ENCODE measurements at regions not wholly inside any gene's neighbourhood (a gene's known extent, or its start where the extent isn't known, plus 50 kb on each side); places are given as distances from the start of the nearest gene placed in this dataset.
"Not testable (repeated sequence)": the region's sequence is repeated elsewhere in the genome, so short reads cannot be mapped to it uniquely, and the experiment has no call there.

GRCh38 chr18:60200558-60200957 is 172.0 kb downstream of the MC4R start:
- no peak for DNase-seq

DNA sequence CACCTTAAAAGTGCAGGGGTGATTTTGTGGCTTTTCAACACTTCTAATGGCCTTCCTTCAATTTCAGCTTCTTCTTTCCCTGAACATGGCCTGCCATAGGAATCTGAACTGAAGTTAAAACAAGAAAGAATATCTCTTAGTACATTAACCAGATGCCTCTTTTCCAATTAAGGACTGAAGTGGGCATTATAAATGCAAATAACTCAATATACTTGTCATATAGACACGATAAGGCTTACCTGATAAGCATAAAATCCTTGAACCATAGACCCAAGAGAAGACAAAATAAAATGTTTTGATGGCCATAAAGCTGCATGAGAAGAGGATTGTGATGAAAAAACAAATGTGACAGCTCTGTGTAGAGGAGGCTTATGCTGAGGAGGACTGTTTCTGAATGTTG is 173.1 kb downstream of the MC4R start:
- DNase-seq, result no peak

DNA sequence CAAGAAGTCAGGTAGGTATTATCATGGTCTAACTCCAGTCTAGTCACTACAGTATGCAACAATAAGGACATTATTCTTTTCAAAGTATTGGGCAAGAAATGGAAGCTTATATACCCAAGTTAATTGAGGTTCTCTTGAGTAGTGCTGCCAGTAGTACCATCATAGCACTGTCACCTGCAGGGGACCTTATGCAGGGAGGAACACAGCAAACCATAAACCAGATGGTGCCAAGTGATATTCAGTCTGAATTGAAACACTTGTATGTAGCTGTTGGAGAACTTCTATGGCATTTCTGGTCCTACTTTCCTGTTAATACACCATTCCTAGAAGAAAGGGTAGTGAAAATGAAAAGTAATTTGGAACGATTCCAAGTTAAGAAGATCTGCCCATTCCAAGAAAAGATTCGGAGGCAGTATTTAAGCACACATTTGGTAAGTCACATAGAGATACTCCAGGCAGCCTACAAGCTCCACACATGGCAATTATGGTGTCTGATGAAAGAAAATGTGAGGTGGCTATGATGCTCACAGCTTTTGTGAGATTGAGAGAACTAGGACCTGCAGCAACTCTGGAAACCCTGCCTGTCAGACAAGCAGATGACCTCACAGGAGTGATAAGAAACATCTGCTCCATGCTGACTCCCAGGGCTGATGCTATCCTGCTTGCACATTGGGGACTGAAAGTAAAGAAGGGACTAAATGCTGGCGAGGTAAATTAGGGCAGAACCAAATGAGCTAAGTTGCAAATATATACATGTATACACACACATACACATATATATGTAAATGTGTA is 174.7 kb downstream of the MC4R start:
- no peak for DNase-seq

DNA sequence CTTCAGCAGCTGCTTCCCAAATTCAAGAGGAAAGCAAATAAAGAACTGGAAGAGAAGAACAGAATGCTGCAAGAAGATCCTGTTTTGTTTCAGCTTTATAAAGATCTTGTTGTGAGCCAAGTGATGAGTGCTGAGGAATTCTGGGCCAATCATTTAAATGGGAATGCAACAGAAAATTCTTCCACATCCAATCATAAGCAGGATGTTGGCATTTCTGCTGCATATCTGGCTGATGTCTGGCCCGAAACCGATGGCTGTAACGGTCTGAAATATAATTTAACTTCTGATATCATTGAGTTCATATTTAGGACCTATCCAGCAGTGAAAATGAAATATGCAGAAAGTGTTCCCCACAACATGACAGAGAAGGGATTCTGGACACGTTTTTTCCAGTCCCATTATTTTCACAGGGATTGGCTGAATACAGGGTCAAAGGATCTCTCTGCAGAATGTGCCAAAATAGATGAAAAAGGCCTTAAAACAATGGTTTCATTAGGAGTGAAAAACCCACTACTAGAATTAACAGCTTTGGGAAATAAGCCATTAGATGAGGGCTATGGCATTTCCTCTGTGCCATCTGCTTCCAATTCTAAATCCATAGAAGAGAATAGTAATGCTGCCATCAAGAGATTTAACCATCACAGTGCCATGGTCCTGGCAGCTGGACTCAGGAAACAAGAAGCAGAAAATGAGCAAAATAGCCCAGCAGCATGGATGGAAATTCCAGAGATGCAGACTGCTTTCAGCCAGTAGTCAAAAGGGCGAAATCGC is 175.6 kb downstream of the MC4R start:
- no peak for DNase-seq

GRCh38 chr18:60193780-60194179 is 178.8 kb downstream of the MC4R start:
- no peak for DNase-seq

DNA sequence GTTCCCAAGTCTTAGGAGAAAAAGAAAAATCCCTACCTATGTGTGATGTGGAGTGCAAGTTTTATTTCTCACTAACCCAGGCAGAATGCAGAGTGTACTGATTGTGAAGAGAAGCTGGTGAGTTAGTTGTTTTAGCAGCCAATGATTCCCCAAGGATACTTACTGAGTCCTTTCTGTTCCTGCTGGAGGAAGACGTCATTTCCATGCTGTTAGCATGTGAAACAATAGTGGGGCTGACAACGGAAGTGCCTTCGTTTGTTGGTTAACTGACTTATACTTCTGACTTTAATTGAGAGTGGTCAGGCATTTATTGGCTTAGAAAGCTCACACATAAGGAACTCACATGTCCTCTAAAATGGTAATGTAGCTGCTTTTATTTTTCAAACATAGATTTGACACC is 180.6 kb downstream of the MC4R start:
- no peak for DNase-seq

DNA sequence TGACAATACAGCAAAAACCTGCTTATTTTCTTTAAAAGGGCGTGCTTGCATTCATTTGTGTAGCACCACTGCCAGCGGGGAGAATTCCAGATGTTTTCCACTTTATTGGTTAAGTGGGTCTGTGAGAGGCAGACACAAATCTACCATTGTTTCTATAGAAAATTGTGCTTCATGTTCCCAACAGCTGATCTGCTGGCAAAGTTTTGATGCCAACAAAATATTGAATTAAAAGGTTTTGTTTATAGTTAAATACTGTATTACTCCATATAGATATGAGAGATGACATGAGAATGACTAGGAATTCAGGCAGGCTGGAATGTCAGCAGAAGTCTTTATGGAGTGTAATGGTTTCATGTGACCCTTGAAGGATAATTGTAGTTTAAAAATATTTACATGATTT is 182.7 kb downstream of the MC4R start:
- DNase-seq, result no peak

- no peak for DNase-seq
Observed at GRCh38 chr18:60188958-60189357, 183.6 kb downstream of the MC4R start.

DNA sequence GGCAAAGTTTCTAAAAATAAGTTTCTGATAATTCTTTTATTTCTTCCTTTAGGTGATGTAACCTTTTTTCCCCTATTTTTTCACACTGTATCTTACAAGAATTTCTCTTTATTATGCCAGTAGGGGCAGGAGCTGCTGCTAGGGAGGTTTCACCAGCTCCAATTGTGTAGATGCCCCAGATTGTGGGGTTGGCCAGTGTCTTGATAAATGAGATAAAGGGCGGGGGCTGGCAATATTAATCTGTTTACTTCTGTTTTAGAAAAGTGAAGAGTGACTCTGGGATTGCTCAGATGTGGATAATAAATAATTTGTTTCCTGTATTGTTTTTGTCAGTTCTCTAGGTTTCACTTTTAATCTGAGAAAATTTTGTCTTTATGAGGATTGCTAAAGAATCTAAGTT is 190.4 kb downstream of the MC4R start:
- DNase-seq, result no peak

DNA sequence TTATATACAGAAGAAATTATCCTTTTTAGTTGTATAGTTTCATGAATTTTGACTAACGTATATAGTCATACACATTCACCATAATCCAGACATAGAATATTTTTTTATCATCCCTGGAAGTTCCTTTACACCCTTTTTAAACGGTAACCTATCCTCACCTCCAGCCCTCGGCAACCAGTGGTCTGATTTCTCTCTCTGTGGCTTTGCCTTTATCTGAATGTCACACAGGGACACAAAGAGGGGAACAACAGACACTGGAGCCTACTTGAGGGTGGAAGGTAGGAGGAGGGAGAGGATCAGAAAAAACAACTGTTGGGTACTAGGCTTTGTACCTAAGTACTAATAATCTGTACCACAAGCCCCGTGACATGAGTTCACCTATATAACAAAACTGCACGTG is 191.9 kb downstream of the MC4R start:
- no peak for DNase-seq

DNA sequence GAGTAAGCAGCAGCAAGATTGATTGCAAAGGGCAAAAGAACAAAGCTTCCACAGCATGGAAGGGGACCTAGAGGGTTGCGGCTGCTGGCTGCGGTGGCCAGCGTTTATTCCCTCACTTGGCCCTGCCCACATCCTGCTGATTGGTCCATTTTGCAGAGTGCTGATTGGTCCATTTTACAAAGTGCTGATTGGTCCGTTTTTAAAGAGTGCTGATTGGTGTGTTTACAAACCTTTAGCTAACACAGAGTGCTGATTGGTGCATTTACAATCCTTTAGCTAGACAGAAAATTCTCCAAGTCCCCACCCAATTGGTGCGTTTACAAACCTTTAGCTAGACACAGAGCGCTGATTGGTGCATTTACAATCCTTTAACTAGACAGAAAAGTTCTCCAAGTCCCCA is 194.4 kb downstream of the MC4R start:
- not testable (repeated sequence) for DNase-seq

DNA sequence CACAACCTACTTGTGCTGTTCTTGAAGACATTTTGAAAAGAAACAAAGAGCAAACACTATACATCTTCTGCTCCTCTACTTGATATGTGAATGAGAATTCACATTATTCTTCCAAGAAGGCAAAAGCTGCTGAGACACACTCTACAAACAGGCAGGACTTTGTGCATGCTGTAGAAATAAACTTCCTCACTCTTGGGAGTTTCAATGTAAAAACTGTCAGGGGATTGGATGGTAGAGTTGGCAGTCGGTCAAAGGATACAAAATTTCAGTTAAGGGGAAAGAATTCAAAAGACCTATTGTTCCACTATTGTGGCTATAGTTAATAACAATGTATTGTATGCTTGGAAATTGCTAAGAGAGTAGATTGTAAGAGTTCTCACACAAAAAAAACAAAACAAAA is 196.3 kb downstream of the MC4R start:
- no peak for DNase-seq

- DNase-seq, result no peak
Observed at GRCh38 chr18:60174832-60175231, 197.7 kb downstream of the MC4R start.

- no peak for DNase-seq
Observed at GRCh38 chr18:60172030-60172429, 200.5 kb downstream of the MC4R start.

- DNase-seq, result no peak
Observed at GRCh38 chr18:60163622-60164021, 209.0 kb downstream of the MC4R start.

DNA sequence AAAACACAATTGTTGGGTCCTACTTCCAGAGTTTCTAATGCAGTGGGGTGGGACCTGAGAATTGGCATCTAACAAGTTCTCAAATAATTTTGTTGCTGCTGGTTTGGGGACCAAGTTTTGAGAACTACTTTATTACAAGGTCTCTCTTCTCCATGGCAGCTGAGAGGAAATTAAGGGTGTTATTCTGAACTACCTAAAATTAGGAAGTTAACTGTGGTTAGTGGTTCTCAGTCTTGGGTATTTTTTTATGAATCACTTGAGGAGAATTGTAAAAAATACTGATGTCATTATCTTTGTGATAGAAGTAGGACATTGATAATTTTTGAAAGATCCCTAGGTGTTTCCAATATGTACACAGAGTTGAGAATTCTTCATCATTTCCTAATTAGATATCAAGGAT is 210.2 kb downstream of the MC4R start:
- no peak for DNase-seq

DNA sequence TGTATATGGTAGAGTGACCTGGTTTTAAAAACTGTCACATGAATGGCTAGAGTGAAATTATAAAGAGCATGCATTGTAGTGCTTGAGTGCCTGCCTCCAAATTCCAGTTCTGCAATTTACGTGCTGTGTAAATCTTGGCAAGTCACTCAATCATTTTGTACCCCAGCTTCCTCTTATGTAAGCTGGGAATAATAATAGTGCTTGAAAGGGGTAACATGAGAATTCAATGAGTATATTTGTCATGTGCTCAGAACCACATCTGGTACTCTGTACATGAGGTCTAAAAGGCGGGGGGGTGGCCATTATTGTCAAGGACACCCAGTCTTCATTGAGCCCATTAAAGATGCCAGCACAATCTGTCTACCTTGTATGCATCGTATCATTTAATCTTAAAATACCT is 214.8 kb downstream of the MC4R start:
- DNase-seq, result peak; percentile 32

DNA sequence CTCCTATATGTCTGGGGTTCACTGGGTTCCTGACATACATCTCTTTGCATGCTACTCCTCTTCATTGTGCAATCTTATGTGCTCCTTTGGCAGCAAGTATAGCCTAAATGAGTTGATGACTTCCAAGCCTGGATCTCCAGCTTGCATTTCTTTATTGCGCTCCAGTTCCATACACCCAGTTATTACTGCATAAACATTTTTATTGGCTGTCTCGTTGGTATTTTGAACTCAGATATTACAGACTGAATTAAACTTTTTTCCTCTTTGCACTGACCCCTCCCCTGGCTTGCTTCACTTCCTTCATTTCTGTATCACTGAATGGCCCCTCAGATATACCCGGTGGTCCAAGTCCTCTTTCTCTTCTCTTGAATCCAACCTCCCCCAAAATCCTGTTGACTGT is 219.2 kb downstream of the MC4R start:
- no peak for DNase-seq

GRCh38 chr18:60149316-60149715 is 223.3 kb downstream of the MC4R start:
- no peak for DNase-seq

DNA sequence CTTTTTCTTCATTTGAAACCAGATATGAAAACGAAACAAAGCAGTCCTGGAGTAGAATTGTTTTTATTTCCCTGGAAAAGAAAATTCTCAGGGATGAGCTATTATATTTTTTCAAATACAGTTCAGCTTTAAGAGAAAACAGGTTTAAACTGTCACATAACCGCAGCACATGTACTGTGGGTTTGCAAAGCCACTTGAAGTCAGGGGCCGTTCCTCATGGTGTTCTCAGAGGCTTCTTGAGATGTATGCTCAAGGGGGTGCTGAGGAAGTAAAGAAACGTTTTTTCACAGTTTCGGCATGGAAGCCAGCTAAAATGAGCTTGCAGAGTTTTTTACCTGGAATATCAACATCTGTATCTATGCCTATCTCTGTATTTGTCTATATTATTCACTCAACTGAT is 225.3 kb downstream of the MC4R start:
- no peak for DNase-seq

DNA sequence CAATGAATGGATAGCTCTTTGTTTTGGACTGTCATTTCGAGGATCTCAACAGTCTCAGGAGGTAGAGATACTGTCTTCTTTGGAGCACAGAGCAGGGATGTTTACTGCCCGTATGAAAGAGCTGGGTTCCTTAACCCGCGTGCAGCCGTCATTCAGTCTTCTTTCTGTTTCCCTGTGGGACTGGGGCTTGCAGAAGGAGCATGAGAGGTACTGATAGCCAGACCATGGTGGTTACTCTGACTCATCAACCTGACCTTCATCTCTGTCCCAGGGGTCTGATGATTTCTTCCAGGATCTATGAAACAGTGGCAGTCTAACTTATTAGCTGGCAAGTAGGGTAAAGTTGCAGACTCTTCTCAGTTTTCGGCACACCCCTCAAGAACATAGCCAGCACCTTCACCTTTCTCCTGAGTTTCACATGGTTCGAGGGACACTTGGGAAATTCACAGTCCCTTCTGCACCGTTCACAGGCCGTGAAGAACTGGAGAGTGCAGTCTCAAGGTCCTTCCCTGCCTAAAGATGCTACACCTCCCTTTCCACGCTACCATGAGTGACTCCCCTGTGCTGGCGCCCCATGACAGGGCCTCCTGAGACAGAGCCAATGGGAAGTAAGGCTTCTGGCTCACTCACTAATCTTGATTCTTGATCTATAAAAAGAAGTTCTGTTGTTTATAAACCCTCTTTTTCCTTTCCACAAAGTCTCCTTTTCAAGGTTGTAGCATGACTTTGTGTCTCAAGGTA is 226.2 kb downstream of the MC4R start:
- no peak for DNase-seq

DNA sequence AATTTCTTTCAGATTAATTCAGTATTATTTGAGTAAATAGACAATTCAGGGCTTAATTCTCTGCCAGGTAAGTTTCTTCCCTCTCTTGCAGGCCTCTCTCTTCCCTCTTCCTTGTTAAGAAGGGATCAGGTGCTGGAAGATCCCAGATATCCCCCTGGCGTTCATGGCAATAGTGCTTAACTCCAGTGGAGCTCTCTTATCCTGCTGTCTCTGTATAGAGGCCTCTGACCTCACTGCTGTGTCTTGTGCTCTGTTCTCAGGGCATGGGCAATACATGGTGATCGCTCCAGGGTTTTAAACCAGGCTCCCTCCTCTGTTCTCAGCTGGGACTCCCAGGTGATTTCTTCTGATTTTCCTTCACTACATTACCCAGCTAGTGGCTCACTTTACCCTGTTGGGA is 226.8 kb downstream of the MC4R start:
- no peak for DNase-seq

- DNase-seq, result no peak
Observed at GRCh38 chr18:60134806-60135205, 235.0 kb downstream of the PMAIP1 start.

GRCh38 chr18:60130284-60130683 is 230.5 kb downstream of the PMAIP1 start:
- no peak for DNase-seq
